Osteoblast (primary cell): ENCODE measurements at regions not wholly inside any gene's neighbourhood (a gene's known extent, or its start where the extent isn't known, plus 50 kb on each side); places are given as distances from the start of the nearest gene placed in this dataset.

ENCODE experiments used
- DNase-seq: peaks from one replicate; pipeline ENCODE4 v3.0.0; 2011; ENCODE audit warnings: low spot score, mixed read lengths; ENCODE audit not compliant: insufficient read length; ENCODE audit errors: missing footprints
- H2AFZ ChIP-seq: 2 replicates; pipeline ENCODE4 v1.6.0; 2011; ENCODE audit warnings: mild to moderate bottlenecking, low read length
- H3K27ac ChIP-seq: 2 replicates; pipeline ENCODE4 v1.5.1; 2011; ENCODE audit warnings: mild to moderate bottlenecking, low read depth, low read length, moderate library complexity
- H3K27me3 ChIP-seq: 2 replicates; pipeline ENCODE4 v1.6.0; 2012; ENCODE audit warnings: mild to moderate bottlenecking, control low read depth, inconsistent platforms, low read length, moderate library complexity; ENCODE audit not compliant: insufficient read depth
- H3K36me3 ChIP-seq: 2 replicates; pipeline ENCODE4 v1.5.1; 2011; ENCODE audit warnings: mild to moderate bottlenecking, low read length, control low read depth, moderate library complexity; ENCODE audit not compliant: insufficient read depth
- H3K4me1 ChIP-seq: 2 replicates; pipeline ENCODE4 v1.5.1; 2011; ENCODE audit warnings: mild to moderate bottlenecking, low read length, control low read depth, moderate library complexity; ENCODE audit not compliant: insufficient read depth
- H3K4me2 ChIP-seq: 2 replicates; pipeline ENCODE4 v1.6.0; 2011; ENCODE audit warnings: mild to moderate bottlenecking, low read length; ENCODE audit not compliant: insufficient read depth
- H3K4me3 ChIP-seq: fragments of 200-600 bp; sonication (generic); 3 replicates; pipeline ENCODE4 v1.5.1; 2012; ENCODE audit warnings: mild to moderate bottlenecking, low read length, inconsistent platforms; ENCODE audit not compliant: insufficient read depth
- H3K79me2 ChIP-seq: 2 replicates; pipeline ENCODE4 v1.6.0; 2012; ENCODE audit warnings: mild to moderate bottlenecking, low read length, control low read depth, inconsistent platforms; ENCODE audit not compliant: insufficient read depth
- H3K9me3 ChIP-seq: 2 replicates; pipeline ENCODE4 v1.5.1; 2011; ENCODE audit warnings: low read depth, low read length, control low read depth
- H4K20me1 ChIP-seq: 2 replicates; pipeline ENCODE4 v1.6.0; 2012; ENCODE audit warnings: mild to moderate bottlenecking, low read length, control low read depth; ENCODE audit not compliant: insufficient read depth
- TF ChIP-seq, protein P1 (sequence below): IDR thresholded peaks from 2 replicates; pipeline ENCODE4 v1.5.1; 2011; ENCODE audit warnings: mild to moderate bottlenecking, low read depth, low read length, moderate library complexity; ENCODE audit errors: extremely low read depth

DNA sequence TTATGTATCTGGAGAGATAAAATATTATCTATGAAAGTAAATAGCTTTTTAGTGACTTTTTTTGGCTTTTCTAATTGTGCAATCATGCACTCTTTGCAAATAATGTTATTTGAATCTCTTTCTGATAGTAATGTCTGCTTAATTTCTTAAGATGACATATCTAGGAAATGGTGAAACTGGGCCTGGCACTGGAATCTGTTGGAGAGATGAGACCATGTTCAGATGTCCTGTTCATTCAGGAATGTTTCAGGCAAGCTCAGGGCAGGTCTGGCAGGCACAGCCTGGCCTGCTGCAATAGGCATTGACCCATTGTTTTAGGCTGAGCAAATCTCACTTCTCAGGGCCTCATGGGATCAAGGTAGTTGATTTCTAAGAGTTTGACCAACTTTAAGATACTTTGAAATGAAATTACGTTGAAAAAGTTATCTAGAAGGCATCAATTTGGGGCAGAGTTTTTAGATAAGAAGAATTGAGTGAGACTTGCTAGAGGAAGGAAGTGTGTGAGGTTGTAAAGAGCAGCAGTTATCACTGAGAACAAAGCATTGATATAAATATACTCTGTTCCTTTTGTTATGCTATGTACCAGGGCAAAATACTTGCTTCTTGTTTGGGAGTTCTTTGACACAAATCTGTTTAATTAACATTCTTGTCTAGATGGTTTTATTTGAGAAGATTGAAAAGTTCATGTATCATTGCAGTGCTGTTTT is 133.0 kb upstream of the LEF1 start:
- Histone ChIP-seq H3K4me2 (no peak overlapping the region), H4K20me1 (no peaks in the 10 kb centered on the region), H3K4me1 (no peaks in the 10 kb centered on the region), H3K9me3 (no peaks in the 10 kb centered on the region), H3K27me3 (no peaks in the 10 kb centered on the region), H3K4me3 (no peak overlapping the region), H3K27ac (no peak overlapping the region), H3K79me2 (no peaks in the 10 kb centered on the region), H2AFZ (no peak overlapping the region), H3K36me3 (no peaks in the 10 kb centered on the region)
- TF ChIP-seq, protein P1, sequence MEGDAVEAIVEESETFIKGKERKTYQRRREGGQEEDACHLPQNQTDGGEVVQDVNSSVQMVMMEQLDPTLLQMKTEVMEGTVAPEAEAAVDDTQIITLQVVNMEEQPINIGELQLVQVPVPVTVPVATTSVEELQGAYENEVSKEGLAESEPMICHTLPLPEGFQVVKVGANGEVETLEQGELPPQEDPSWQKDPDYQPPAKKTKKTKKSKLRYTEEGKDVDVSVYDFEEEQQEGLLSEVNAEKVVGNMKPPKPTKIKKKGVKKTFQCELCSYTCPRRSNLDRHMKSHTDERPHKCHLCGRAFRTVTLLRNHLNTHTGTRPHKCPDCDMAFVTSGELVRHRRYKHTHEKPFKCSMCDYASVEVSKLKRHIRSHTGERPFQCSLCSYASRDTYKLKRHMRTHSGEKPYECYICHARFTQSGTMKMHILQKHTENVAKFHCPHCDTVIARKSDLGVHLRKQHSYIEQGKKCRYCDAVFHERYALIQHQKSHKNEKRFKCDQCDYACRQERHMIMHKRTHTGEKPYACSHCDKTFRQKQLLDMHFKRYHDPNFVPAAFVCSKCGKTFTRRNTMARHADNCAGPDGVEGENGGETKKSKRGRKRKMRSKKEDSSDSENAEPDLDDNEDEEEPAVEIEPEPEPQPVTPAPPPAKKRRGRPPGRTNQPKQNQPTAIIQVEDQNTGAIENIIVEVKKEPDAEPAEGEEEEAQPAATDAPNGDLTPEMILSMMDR: no peak
- DNase-seq: no peak

DNA sequence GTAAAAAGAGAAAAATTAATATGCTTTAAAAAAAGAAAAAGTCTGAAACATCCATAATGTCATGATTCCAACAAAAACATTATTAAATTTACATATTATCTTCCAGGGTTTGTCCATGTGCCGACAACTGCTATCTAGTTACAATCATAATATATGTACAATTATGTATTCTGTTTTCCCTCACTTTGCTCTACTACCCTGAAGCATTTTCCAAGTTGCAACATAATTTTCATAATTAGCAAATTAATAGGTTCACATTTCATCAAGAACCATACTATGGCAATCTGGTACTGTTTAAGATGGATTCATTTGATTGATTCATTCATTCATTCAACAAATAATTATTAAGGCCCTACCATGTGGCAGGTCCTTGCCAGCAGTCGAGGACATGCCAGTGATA is 128.9 kb upstream of the LEF1 start:
- DNase-seq: no peak
- TF ChIP-seq, protein P1: no peak
- no peaks in the 10 kb centered on the region for H4K20me1 ChIP-seq

DNA sequence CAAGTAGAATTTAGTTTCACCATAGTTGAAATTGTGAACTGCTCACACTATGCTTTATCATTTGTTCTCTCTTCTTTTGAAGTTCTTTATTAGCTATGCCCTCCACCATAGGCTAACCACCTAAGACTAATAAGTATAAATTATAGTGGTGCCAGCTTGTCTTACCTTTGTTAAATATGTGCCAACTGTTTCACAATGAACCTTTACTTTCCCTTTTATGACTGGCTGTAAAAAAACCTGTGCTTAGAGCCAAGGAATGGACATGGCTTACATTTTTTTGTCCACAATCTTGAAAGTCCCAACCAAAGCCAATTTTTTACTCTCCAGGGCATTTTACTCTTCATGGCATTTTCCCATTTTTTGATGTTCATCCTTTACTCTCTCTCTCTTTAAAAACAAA is 123.5 kb upstream of the LEF1 start:
- H3K27ac ChIP-seq: no peak overlapping the region
- TF ChIP-seq, protein P1: no peak
- H3K4me2 ChIP-seq: no peak overlapping the region
- H2AFZ ChIP-seq: no peak overlapping the region
- H3K4me3 ChIP-seq: no peak overlapping the region
- H4K20me1 ChIP-seq: no peaks in the 10 kb centered on the region
- H3K4me1 ChIP-seq: no peaks in the 10 kb centered on the region
- H3K9me3 ChIP-seq: no peaks in the 10 kb centered on the region
- no peaks in the 10 kb centered on the region for H3K27me3 ChIP-seq
- no peaks in the 10 kb centered on the region for H3K36me3 ChIP-seq
- no peak for DNase-seq
- no peaks in the 10 kb centered on the region for H3K79me2 ChIP-seq

More for the DNA sequence above, 128.9 kb upstream of the LEF1 start:
- Histone ChIP-seq H3K9me3 (no peaks in the 10 kb centered on the region), H3K79me2 (no peaks in the 10 kb centered on the region), H2AFZ (no peak overlapping the region), H3K4me2 (no peak overlapping the region), H3K36me3 (no peaks in the 10 kb centered on the region), H3K4me1 (no peaks in the 10 kb centered on the region), H3K27me3 (no peaks in the 10 kb centered on the region), H3K4me3 (no peak overlapping the region), H3K27ac (no peak overlapping the region)

DNA sequence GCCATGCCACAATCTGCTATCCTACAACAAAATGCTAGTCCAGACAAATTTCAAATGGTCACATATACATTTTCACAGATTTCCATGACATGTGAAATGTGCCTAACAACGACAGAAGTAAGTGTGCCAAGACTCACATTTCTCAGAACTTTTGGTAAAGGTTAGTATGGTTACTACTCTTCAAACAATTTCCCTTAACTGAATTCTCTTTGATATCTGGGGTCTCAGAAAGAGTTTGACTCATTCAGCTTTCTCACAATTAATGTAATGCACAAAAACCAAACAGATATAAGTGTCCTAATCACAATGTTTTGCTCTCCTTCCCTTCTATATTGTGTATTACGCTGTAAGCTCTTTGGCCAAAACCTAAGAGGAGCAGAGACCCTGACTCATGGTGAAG is 122.4 kb upstream of the LEF1 start:
- no peaks in the 10 kb centered on the region for H3K4me1 ChIP-seq
- no peak overlapping the region for H3K4me2 ChIP-seq
- H3K9me3 ChIP-seq: no peaks in the 10 kb centered on the region
- TF ChIP-seq, protein P1: no peak
- H4K20me1 ChIP-seq: no peaks in the 10 kb centered on the region
- no peak overlapping the region for H3K27ac ChIP-seq
- H3K79me2 ChIP-seq: no peaks in the 10 kb centered on the region
- H3K27me3 ChIP-seq: no peaks in the 10 kb centered on the region
- H3K36me3 ChIP-seq: no peaks in the 10 kb centered on the region
- no peak overlapping the region for H3K4me3 ChIP-seq
- no peak overlapping the region for H2AFZ ChIP-seq
- DNase-seq: peak; percentile 47
